NCI-H2081 treated with DMSO at 0.1 percent for 48 hours (cell line): ENCODE measurements at regions not wholly inside any gene's neighbourhood (a gene's known extent, or its start where the extent isn't known, plus 50 kb on each side); places are given as distances from the start of the nearest gene placed in this dataset.

Experiments used
- DNase-seq: peaks from one replicate; lab custom pipeline; 2025; lab: John Stamatoyannopoulos, UW

- DNase-seq: no peak
Observed at GRCh38 chr4:19883841-19884240, 367.9 kb upstream of the SLIT2 start.

- DNase-seq: no peak
Observed at GRCh38 chr4:19880206-19880605, 371.5 kb upstream of the SLIT2 start.

GRCh38 chr4:19879330-19879729 is 372.4 kb upstream of the SLIT2 start:
- no peak for DNase-seq

- no peak for DNase-seq
Observed at GRCh38 chr4:19857991-19858390, 393.7 kb upstream of the SLIT2 start.

GRCh38 chr4:19857380-19857779 is 394.3 kb upstream of the SLIT2 start:
- no peak for DNase-seq

- no peak for DNase-seq
Observed at GRCh38 chr4:19850909-19851308, 400.8 kb upstream of the SLIT2 start.

- DNase-seq: no peak
Observed at GRCh38 chr4:19844446-19844845, 407.3 kb upstream of the SLIT2 start.

- DNase-seq: no peak
Observed at GRCh38 chr4:19842471-19842870, 409.2 kb upstream of the SLIT2 start.

- DNase-seq: no peak
Observed at GRCh38 chr4:19838858-19839257, 412.8 kb upstream of the SLIT2 start.

GRCh38 chr4:19835429-19835828 is 416.3 kb upstream of the SLIT2 start:
- no peak for DNase-seq

- DNase-seq: no peak
Observed at GRCh38 chr4:19832411-19832810, 419.3 kb upstream of the SLIT2 start.

- no peak for DNase-seq
Observed at GRCh38 chr4:19831644-19832285, 419.9 kb upstream of the SLIT2 start.

GRCh38 chr4:19829101-19829500 is 422.6 kb upstream of the SLIT2 start:
- DNase-seq: no peak

GRCh38 chr4:19823781-19824180 is 427.9 kb upstream of the SLIT2 start:
- no peak for DNase-seq

GRCh38 chr4:19819737-19820136 is 432.0 kb upstream of the SLIT2 start:
- no peak for DNase-seq

GRCh38 chr4:19809989-19810388 is 441.7 kb upstream of the SLIT2 start:
- DNase-seq: no peak

- no peak for DNase-seq
Observed at GRCh38 chr4:19807505-19807904, 444.2 kb upstream of the SLIT2 start.

- no peak for DNase-seq
Observed at GRCh38 chr4:19806865-19807264, 444.8 kb upstream of the SLIT2 start.

GRCh38 chr4:19803406-19803805 is 448.3 kb upstream of the SLIT2 start:
- DNase-seq: no peak

GRCh38 chr4:19793831-19794230 is 457.9 kb upstream of the SLIT2 start:
- DNase-seq: no peak

GRCh38 chr4:19791422-19792123 is 460.1 kb upstream of the SLIT2 start:
- DNase-seq: no peak

GRCh38 chr4:19786616-19787015 is 465.1 kb upstream of the SLIT2 start:
- no peak for DNase-seq

- no peak for DNase-seq
Observed at GRCh38 chr4:19783667-19784223, 468.0 kb upstream of the SLIT2 start.

- no peak for DNase-seq
Observed at GRCh38 chr4:19780871-19781270, 470.8 kb upstream of the SLIT2 start.
